AG04450 (cell line): ENCODE measurements at regions not wholly inside any gene's neighbourhood (a gene's known extent, or its start where the extent isn't known, plus 50 kb on each side); places are given as distances from the start of the nearest gene placed in this dataset.
"Not testable (repeated sequence)": the region's sequence is repeated elsewhere in the genome, so short reads cannot be mapped to it uniquely, and the experiment has no call there.

Experiments
- CTCF ChIA-PET: fragments of 300-600, 350-600 bp; formaldehyde crosslinking; extraction: SDS; loops from one replicate; lab custom pipeline; 2022; ENCODE audit warnings: antibody characterized with exemption, inconsistent platforms; lab: Charles Lee
- POLR2A ChIA-PET: fragments of 350-600 bp; formaldehyde crosslinking; extraction: SDS; loops from one replicate; lab custom pipeline; 2021; ENCODE audit warnings: antibody characterized with exemption, inconsistent platforms; lab: Yijun Ruan, JAX
- DNase-seq: peaks from one replicate; pipeline ENCODE4 v3.0.0-alpha.2; 2011; ENCODE audit warnings: low read depth, low spot score
- H3K27ac ChIP-seq: one replicate; pipeline ENCODE4 v1.5.1; 2012; ENCODE audit warnings: low read depth, low read length, control low read depth
- H3K27me3 ChIP-seq: one replicate; pipeline ENCODE4 v1.6.0; 2012; ENCODE audit warnings: low read length; ENCODE audit not compliant: control insufficient read depth, insufficient read depth
- H3K4me3 ChIP-seq: 2 replicates; pipeline ENCODE4 v1.5.1; 2011; ENCODE audit warnings: mild to moderate bottlenecking, low read depth, low read length, control low read depth
- H3K9me3 ChIP-seq: 2 replicates; pipeline ENCODE4 v1.5.1; 2012; ENCODE audit warnings: low read length; ENCODE audit not compliant: control insufficient read depth, insufficient read depth
- CTCF ChIP-seq: IDR thresholded peaks from 2 replicates; pipeline ENCODE4 v1.5.1; 2011; ENCODE audit warnings: low read depth, low read length, control low read depth, inconsistent platforms

GRCh38 chr18:38174594-38174993 is 609.0 kb upstream of the CELF4 start:
- no peak for TF ChIP-seq CTCF
- H3K9me3 ChIP-seq: peaks cover 5% of the 10 kb centered on the region; the same call in 1 of the 2 replicates
- ChIA-PET POLR2A (no interaction called here), CTCF (no interaction called here)
- no peaks in the 10 kb centered on the region for H3K27me3 ChIP-seq
- H3K27ac ChIP-seq: no peak overlapping the region
- H3K4me3 ChIP-seq: no peak overlapping the region
- DNase-seq: no peak

- H3K9me3 ChIP-seq: peaks cover 5% of the 10 kb centered on the region; the same call in 1 of the 2 replicates
- no peak overlapping the region for H3K27ac ChIP-seq
- no peak for TF ChIP-seq CTCF
- ChIA-PET POLR2A (no interaction called here), CTCF (no interaction called here)
- no peak overlapping the region for H3K4me3 ChIP-seq
- H3K27me3 ChIP-seq: no peaks in the 10 kb centered on the region
- DNase-seq: no peak
Measured at GRCh38 chr18:38174173-38174572, 608.6 kb upstream of the CELF4 start.

- Histone ChIP-seq H3K27me3 (no peaks in the 10 kb centered on the region), H3K4me3 (no peak overlapping the region), H3K27ac (no peak overlapping the region), H3K9me3 (no peaks in the 10 kb centered on the region)
- TF ChIP-seq CTCF: no peak
- DNase-seq: no peak
- ChIA-PET POLR2A (no interaction called here), CTCF (no interaction called here)
Measured at GRCh38 chr18:38170845-38171244, 605.2 kb upstream of the CELF4 start.

GRCh38 chr18:38167623-38168022 is 602.0 kb upstream of the CELF4 start:
- TF ChIP-seq CTCF: no peak
- DNase-seq: no peak
- CTCF ChIA-PET: no interaction called here
- Histone ChIP-seq H3K4me3 (no peak overlapping the region), H3K27ac (no peak overlapping the region), H3K9me3 (no peaks in the 10 kb centered on the region), H3K27me3 (no peaks in the 10 kb centered on the region)
- POLR2A ChIA-PET: no interaction called here

GRCh38 chr18:38153116-38153515 is 587.5 kb upstream of the CELF4 start:
- H3K9me3 ChIP-seq, H3K4me3 ChIP-seq, H3K27me3 ChIP-seq, H3K27ac ChIP-seq, DNase-seq, POLR2A ChIA-PET, CTCF ChIA-PET: not testable (repeated sequence)

- DNase-seq: no peak
- peaks cover 2% of the 10 kb centered on the region; the same call in 1 of the 2 replicates for H3K9me3 ChIP-seq
- CTCF ChIA-PET: no interaction called here
- TF ChIP-seq CTCF: no peak
- H3K27me3 ChIP-seq: no peaks in the 10 kb centered on the region
- no peak overlapping the region for H3K27ac ChIP-seq
- POLR2A ChIA-PET: no interaction called here
- no peak overlapping the region for H3K4me3 ChIP-seq
Measured at GRCh38 chr18:38116716-38117115, 551.1 kb upstream of the CELF4 start.
